Esophagus squamous epithelium (tissue), 4 donors: ENCODE measurements at regions not wholly inside any gene's neighbourhood (a gene's known extent, or its start where the extent isn't known, plus 50 kb on each side); places are given as distances from the start of the nearest gene placed in this dataset.

Experiments used
- CTCF ChIP-seq, 6 experiments: fragments of 450-650 bp in 4 of 6; fragments of 200-600 bp in 2 of 6; sonication (generic) in 2 of 6; IDR thresholded peaks; one replicate each; pipeline ENCODE4 v1.5.1; 2016 to 2019; ENCODE audit warnings: antibody characterized with exemption in 6 of 6, mild to moderate bottlenecking in 4 of 6, moderate library complexity in 4 of 6
- POLR2A ChIP-seq, 4 donors: fragments of 450-650 bp; IDR thresholded peaks; one replicate each; pipeline ENCODE4 v1.6.1; 2017; ENCODE audit warnings: antibody characterized with exemption in 4 of 4, mild to moderate bottlenecking in 4 of 4, moderate library complexity in 3 of 4

GRCh38 chr6:1464781-1465370 is 75.5 kb downstream of the FOXF2 start:
- TF ChIP-seq CTCF (IDR thresholded peaks at IDR 0.05) (no peak), POLR2A (IDR thresholded peaks at IDR 0.05) (no peak)
